ENCODE measurements at regions not wholly inside any gene's neighbourhood (a gene's known extent, or its start where the extent isn't known, plus 50 kb on each side); places are given as distances from the start of the nearest gene placed in this dataset.
"Not testable (repeated sequence)": the region's sequence is repeated elsewhere in the genome, so short reads cannot be mapped to it uniquely, and the experiment has no call there.

- no peaks in the 10 kb centered on the region for H3K4me1 ChIP-seq (ENCODE audit: insufficient read depth, low read length)
- peaks cover 0 to 1% of the 10 kb centered on the region in 2 donors for H3K27me3 Mint-ChIP-seq
- ChIA-PET CTCF (no interaction called here), POLR2A (no interaction called here)
- no peak for DNase-seq
- H3K9me3 ChIP-seq (ENCODE audit: low read length), result no peaks in the 10 kb centered on the region
- no peak overlapping the region for H3K27ac Mint-ChIP-seq
- H3K27me3 ChIP-seq (ENCODE audit: insufficient read depth, low read length, poor library complexity, severe bottlenecking), result no peaks in the 10 kb centered on the region
- no peaks in the 10 kb centered on the region for H3K4me1 Mint-ChIP-seq
- H3K4me3 ChIP-seq (ENCODE audit: low read length), result no peak overlapping the region
- H3K27ac ChIP-seq (ENCODE audit: low read depth, low read length), result no peak overlapping the region
- H3K36me3 ChIP-seq (ENCODE audit: insufficient read depth, low read length), result no peaks in the 10 kb centered on the region
- no peaks in the 10 kb centered on the region for H3K36me3 Mint-ChIP-seq
- H3K9me3 Mint-ChIP-seq, result peaks cover 0 to 2% (median 0%) of the 10 kb centered on the region in 5 donors
- no peak overlapping the region for H3K4me3 Mint-ChIP-seq
These were observed 513.8 kb upstream of the HTR1E start for GRCh38 chr6:86423571-86423970.

- Histone ChIP-seq H3K27me3 (ENCODE audit: insufficient read depth, low read length, poor library complexity, severe bottlenecking) (no peaks in the 10 kb centered on the region), H3K9me3 (ENCODE audit: low read length) (no peaks in the 10 kb centered on the region), H3K36me3 (ENCODE audit: insufficient read depth, low read length) (no peaks in the 10 kb centered on the region), H3K4me1 (ENCODE audit: insufficient read depth, low read length) (no peaks in the 10 kb centered on the region), H3K27ac (ENCODE audit: low read depth, low read length) (no peak overlapping the region), H3K4me3 (ENCODE audit: low read length) (no peak overlapping the region)
- POLR2A ChIA-PET, result no interaction called here
- Mint-ChIP-seq H3K27ac (no peak overlapping the region), H3K4me1 (no peaks in the 10 kb centered on the region), H3K9me3 (peaks cover 0 to 2% (median 0%) of the 10 kb centered on the region in 5 donors), H3K36me3 (no peaks in the 10 kb centered on the region), H3K4me3 (no peak overlapping the region), H3K27me3 (no peaks in the 10 kb centered on the region)
- CTCF ChIA-PET, result no interaction called here
- no peak for DNase-seq
These were observed 525.3 kb upstream of the HTR1E start for GRCh38 chr6:86412057-86412456.

- ChIA-PET CTCF (no interaction called here), POLR2A (no interaction called here)
- Mint-ChIP-seq H3K4me1 (no peaks in the 10 kb centered on the region), H3K36me3 (no peaks in the 10 kb centered on the region), H3K4me3 (no peak overlapping the region), H3K9me3 (peaks cover 1 to 3% (median 2%) of the 10 kb centered on the region in 5 donors), H3K27me3 (no peaks in the 10 kb centered on the region), H3K27ac (no peak overlapping the region)
- H3K27me3 ChIP-seq (ENCODE audit: insufficient read depth, low read length, poor library complexity, severe bottlenecking), result no peaks in the 10 kb centered on the region
- no peak overlapping the region for H3K27ac ChIP-seq (ENCODE audit: low read depth, low read length)
- H3K4me1 ChIP-seq (ENCODE audit: insufficient read depth, low read length), result no peaks in the 10 kb centered on the region
- no peaks in the 10 kb centered on the region for H3K9me3 ChIP-seq (ENCODE audit: low read length)
- H3K4me3 ChIP-seq (ENCODE audit: low read length), result no peak overlapping the region
- DNase-seq, result no peak
- H3K36me3 ChIP-seq (ENCODE audit: insufficient read depth, low read length), result no peaks in the 10 kb centered on the region
These were observed 530.2 kb upstream of the HTR1E start for GRCh38 chr6:86407128-86407527.

DNA sequence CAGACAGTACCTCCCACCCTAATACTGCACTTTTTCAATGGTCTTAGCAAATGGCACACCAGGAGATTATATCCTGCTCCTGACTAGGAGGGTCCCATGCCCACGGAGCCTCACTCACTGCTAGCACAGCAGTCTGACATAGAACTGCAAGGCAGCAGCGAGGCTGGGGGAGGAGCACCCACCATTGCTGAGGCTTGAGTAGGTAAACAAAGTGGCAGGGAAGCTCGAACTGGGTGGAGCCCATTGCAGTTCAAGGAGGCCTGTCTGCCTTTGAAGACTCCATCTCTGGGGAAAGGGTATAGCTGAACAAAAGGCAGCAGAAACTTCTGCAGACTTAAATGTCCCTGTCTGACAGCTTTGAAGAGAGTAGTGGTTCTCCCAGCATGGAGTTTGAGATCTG, 544.5 kb upstream of the HTR1E start:
- H3K36me3 Mint-ChIP-seq; H3K27me3 ChIP-seq (ENCODE audit: insufficient read depth, low read length, poor library complexity, severe bottlenecking); H3K4me3 ChIP-seq (ENCODE audit: low read length); DNase-seq; H3K36me3 ChIP-seq (ENCODE audit: insufficient read depth, low read length); H3K4me1 Mint-ChIP-seq; H3K9me3 ChIP-seq (ENCODE audit: low read length); POLR2A ChIA-PET; H3K27ac Mint-ChIP-seq; H3K27me3 Mint-ChIP-seq; H3K4me3 Mint-ChIP-seq; H3K4me1 ChIP-seq (ENCODE audit: insufficient read depth, low read length); CTCF ChIA-PET; H3K27ac ChIP-seq (ENCODE audit: low read depth, low read length): not testable (repeated sequence)
- H3K9me3 Mint-ChIP-seq, result peaks cover 0 to 18% (median 7%) of the 10 kb centered on the region in 5 donors

GRCh38 chr6:86380571-86381125, 556.7 kb upstream of the HTR1E start:
- Mint-ChIP-seq H3K27me3 (no peaks in the 10 kb centered on the region), H3K4me1 (no peaks in the 10 kb centered on the region), H3K9me3 (peaks cover 0 to 7% (median 6%) of the 10 kb centered on the region in 5 donors), H3K4me3 (no peak overlapping the region), H3K27ac (no peak overlapping the region), H3K36me3 (no peaks in the 10 kb centered on the region)
- POLR2A ChIA-PET, result no interaction called here
- CTCF ChIA-PET, result no interaction called here
- H3K36me3 ChIP-seq (ENCODE audit: insufficient read depth, low read length), result no peaks in the 10 kb centered on the region
- no peaks in the 10 kb centered on the region for H3K4me1 ChIP-seq (ENCODE audit: insufficient read depth, low read length)
- H3K4me3 ChIP-seq (ENCODE audit: low read length), result no peak overlapping the region
- H3K9me3 ChIP-seq (ENCODE audit: low read length), result no peaks in the 10 kb centered on the region
- H3K27ac ChIP-seq (ENCODE audit: low read depth, low read length), result no peak overlapping the region
- DNase-seq, result no peak
- H3K27me3 ChIP-seq (ENCODE audit: insufficient read depth, low read length, poor library complexity, severe bottlenecking), result no peaks in the 10 kb centered on the region

DNA sequence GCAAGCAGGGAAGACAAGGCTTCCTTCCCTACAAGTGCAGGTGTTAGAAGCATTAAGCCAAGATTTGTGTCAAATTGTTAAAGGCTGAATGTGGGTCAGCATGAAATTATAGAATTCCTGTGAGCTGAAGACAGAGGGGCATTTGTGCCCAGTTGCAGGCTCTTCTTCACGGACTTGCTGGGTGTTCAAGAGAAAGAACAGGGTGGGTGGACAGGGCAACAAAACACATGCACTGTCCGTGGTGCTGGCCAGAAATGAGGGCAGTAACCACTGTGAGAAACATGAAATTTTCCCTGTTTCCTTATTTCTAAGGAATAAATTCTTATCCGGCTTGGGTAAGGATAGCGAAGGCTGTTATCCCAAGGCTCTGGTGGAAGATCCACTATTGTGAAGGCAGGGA, 579.5 kb upstream of the HTR1E start:
- CTCF ChIA-PET, result no interaction called here
- POLR2A ChIA-PET, result no interaction called here
- H3K27ac Mint-ChIP-seq, result no peak overlapping the region

DNA sequence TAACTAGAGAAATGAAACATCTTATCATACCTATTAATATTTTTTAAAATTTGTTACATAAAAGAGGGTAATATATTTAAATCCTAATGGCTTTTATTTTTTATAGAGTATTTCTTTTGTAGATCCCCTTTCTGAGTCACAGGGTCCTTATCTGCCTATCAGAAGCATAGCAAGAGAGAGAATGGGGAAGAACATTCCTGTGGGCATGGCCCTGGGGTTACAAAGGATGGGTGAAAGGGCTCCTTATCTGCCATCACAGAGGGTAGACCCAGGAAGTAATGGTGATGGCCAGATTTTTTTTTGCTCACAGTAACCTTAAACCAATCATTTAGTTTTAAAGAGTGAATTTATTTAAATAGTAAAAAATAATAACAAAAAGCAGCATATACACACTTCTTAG, 582.1 kb upstream of the HTR1E start:
- POLR2A ChIA-PET, result no interaction called here
- no peak overlapping the region for H3K27ac Mint-ChIP-seq
- DNase-seq, result no peak

More for the DNA sequence above, 579.5 kb upstream of the HTR1E start:
- no peak overlapping the region for H3K27ac ChIP-seq (ENCODE audit: low read depth, low read length)
- peaks cover 0 to 5% (median 2%) of the 10 kb centered on the region in 5 donors for H3K9me3 Mint-ChIP-seq
- H3K36me3 ChIP-seq (ENCODE audit: insufficient read depth, low read length), result no peaks in the 10 kb centered on the region
- no peaks in the 10 kb centered on the region for H3K27me3 Mint-ChIP-seq
- H3K36me3 Mint-ChIP-seq, result no peaks in the 10 kb centered on the region
- H3K4me1 Mint-ChIP-seq, result no peaks in the 10 kb centered on the region
- H3K9me3 ChIP-seq (ENCODE audit: low read length), result no peaks in the 10 kb centered on the region
- no peak overlapping the region for H3K4me3 Mint-ChIP-seq
- H3K4me1 ChIP-seq (ENCODE audit: insufficient read depth, low read length), result no peaks in the 10 kb centered on the region
- no peak overlapping the region for H3K4me3 ChIP-seq (ENCODE audit: low read length)
- no peak for DNase-seq
- H3K27me3 ChIP-seq (ENCODE audit: insufficient read depth, low read length, poor library complexity, severe bottlenecking), result no peaks in the 10 kb centered on the region

DNA sequence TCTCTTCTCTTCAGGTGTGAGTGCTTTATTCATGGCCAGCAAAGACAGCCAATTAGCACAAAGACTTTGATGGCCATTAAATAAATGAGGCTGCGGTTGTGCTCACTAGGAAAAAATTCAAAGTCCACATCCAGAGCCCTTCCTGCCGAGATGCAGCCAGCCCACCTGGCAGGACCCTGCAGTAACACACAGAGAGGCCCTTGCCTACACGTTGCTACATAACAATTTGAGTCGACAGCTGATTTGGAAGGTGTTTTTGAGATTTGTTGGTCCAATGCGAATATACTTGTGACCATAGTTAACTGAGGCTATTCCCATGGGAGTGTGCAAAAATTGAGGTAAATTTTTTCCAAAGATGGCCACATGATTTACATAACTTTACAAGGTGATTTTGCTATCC, 605.4 kb upstream of the HTR1E start:
- H3K9me3 Mint-ChIP-seq, result peaks cover 0 to 13% (median 2%) of the 10 kb centered on the region in 5 donors
- peaks cover 0 to 2% of the 10 kb centered on the region in 2 donors for H3K27me3 Mint-ChIP-seq
- Histone ChIP-seq H3K9me3 (ENCODE audit: low read length) (no peaks in the 10 kb centered on the region), H3K27ac (ENCODE audit: low read depth, low read length) (no peak overlapping the region), H3K36me3 (ENCODE audit: insufficient read depth, low read length) (no peaks in the 10 kb centered on the region), H3K27me3 (ENCODE audit: insufficient read depth, low read length, poor library complexity, severe bottlenecking) (no peaks in the 10 kb centered on the region), H3K4me3 (ENCODE audit: low read length) (no peak overlapping the region), H3K4me1 (ENCODE audit: insufficient read depth, low read length) (no peaks in the 10 kb centered on the region)
- ChIA-PET POLR2A (no interaction called here), CTCF (no interaction called here)
- H3K36me3 Mint-ChIP-seq, result no peaks in the 10 kb centered on the region
- H3K4me1 Mint-ChIP-seq, result no peaks in the 10 kb centered on the region
- H3K27ac Mint-ChIP-seq, result no peak overlapping the region
- DNase-seq, result no peak
- no peak overlapping the region for H3K4me3 Mint-ChIP-seq

More for the DNA sequence above, 582.1 kb upstream of the HTR1E start:
- H3K9me3 Mint-ChIP-seq, result peaks cover 0 to 4% (median 2%) of the 10 kb centered on the region in 5 donors
- Histone ChIP-seq H3K9me3 (ENCODE audit: low read length) (no peaks in the 10 kb centered on the region), H3K4me3 (ENCODE audit: low read length) (no peak overlapping the region), H3K27me3 (ENCODE audit: insufficient read depth, low read length, poor library complexity, severe bottlenecking) (no peaks in the 10 kb centered on the region), H3K27ac (ENCODE audit: low read depth, low read length) (no peak overlapping the region), H3K4me1 (ENCODE audit: insufficient read depth, low read length) (no peaks in the 10 kb centered on the region), H3K36me3 (ENCODE audit: insufficient read depth, low read length) (no peaks in the 10 kb centered on the region)
- no peaks in the 10 kb centered on the region for H3K27me3 Mint-ChIP-seq
- no peaks in the 10 kb centered on the region for H3K36me3 Mint-ChIP-seq
- H3K4me1 Mint-ChIP-seq, result no peaks in the 10 kb centered on the region
- no peak overlapping the region for H3K4me3 Mint-ChIP-seq
- CTCF ChIA-PET, result no interaction called here
